ENCODE measurements at regions not wholly inside any gene's neighbourhood (a gene's known extent, or its start where the extent isn't known, plus 50 kb on each side); places are given as distances from the start of the nearest gene placed in this dataset.

- TF ChIP-seq, protein P1, sequence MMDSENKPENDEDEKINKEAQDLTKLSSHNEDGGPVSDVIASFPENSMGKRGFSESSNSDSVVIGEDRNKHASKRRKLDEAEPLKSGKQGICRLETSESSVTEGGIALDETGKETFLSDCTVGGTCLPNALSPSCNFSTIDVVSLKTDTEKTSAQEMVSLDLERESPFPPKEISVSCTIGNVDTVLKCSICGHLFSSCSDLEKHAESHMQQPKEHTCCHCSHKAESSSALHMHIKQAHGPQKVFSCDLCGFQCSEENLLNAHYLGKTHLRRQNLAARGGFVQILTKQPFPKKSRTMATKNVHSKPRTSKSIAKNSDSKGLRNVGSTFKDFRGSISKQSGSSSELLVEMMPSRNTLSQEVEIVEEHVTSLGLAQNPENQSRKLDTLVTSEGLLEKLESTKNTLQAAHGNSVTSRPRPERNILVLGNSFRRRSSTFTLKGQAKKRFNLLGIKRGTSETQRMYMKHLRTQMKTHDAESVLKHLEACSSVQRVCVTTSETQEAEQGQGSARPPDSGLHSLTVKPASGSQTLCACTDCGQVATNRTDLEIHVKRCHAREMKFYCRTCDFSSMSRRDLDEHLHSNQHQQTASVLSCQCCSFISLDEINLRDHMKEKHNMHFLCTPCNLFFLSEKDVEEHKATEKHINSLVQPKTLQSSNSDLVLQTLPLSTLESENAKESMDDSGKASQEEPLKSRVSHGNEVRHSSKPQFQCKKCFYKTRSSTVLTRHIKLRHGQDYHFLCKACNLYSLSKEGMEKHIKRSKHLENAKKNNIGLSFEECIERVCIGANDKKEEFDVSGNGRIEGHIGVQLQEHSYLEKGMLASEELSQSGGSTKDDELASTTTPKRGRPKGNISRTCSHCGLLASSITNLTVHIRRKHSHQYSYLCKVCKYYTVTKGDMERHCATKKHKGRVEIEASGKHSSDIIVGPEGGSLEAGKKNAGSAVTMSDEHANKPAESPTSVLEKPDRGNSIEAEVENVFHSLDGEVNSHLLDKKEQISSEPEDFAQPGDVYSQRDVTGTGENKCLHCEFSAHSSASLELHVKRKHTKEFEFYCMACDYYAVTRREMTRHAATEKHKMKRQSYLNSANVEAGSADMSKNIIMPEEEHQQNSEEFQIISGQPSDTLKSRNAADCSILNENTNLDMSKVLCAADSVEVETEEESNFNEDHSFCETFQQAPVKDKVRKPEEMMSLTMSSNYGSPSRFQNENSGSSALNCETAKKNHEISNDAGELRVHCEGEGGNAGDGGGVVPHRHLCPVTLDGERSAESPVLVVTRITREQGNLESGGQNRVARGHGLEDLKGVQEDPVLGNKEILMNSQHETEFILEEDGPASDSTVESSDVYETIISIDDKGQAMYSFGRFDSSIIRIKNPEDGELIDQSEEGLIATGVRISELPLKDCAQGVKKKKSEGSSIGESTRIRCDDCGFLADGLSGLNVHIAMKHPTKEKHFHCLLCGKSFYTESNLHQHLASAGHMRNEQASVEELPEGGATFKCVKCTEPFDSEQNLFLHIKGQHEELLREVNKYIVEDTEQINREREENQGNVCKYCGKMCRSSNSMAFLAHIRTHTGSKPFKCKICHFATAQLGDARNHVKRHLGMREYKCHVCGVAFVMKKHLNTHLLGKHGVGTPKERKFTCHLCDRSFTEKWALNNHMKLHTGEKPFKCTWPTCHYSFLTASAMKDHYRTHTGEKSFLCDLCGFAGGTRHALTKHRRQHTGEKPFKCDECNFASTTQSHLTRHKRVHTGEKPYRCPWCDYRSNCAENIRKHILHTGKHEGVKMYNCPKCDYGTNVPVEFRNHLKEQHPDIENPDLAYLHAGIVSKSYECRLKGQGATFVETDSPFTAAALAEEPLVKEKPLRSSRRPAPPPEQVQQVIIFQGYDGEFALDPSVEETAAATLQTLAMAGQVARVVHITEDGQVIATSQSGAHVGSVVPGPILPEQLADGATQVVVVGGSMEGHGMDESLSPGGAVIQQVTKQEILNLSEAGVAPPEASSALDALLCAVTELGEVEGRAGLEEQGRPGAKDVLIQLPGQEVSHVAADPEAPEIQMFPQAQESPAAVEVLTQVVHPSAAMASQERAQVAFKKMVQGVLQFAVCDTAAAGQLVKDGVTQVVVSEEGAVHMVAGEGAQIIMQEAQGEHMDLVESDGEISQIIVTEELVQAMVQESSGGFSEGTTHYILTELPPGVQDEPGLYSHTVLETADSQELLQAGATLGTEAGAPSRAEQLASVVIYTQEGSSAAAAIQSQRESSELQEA (IDR thresholded peaks at IDR 0.05; ENCODE audit: low read depth), result no peak
- TF ChIP-seq ZSCAN32 (CRISPR knock-in tag; IDR thresholded peaks at IDR 0.05), result no peak
Observed at GRCh38 chr6:139853302-139853992, 479.0 kb upstream of the CITED2 start (continued).

Data from K562 (cell line).